Activated CD8-positive, alpha-beta T cell treated with anti-CD3 and anti-CD28 coated beads for 36 hours (primary cell): ENCODE measurements at regions not wholly inside any gene's neighbourhood (a gene's known extent, or its start where the extent isn't known, plus 50 kb on each side); places are given as distances from the start of the nearest gene placed in this dataset.

Experiments
- ATAC-seq: fragments of 200-7000 bp; cut with Tn5 transposase; one replicate; pipeline ENCODE4 v1.10.0; 2021; ENCODE audit warnings: mild to moderate bottlenecking, moderate library complexity
- CTCF ChIA-PET: fragments of 350-600 bp; sonication (Branson Sonifier 250); formaldehyde crosslinking; loops from one replicate; lab custom pipeline; 2021; ENCODE audit warnings: antibody characterized with exemption; lab: Charles Lee
- POLR2A ChIA-PET: fragments of 350-600 bp; sonication (Branson Sonifier 250); formaldehyde crosslinking; loops from one replicate; lab custom pipeline; 2021; ENCODE audit warnings: antibody characterized with exemption; lab: Charles Lee
- DNase-seq: peaks from one replicate; pipeline ENCODE4 v3.0.0-alpha.2; 2020
- H3K27ac Mint-ChIP-seq: one replicate; pipeline ENCODE4 v1.8.0; 2021; ENCODE audit warnings: mild to moderate bottlenecking, mixed read lengths
- H3K27me3 Mint-ChIP-seq: one replicate; pipeline ENCODE4 v1.8.0; 2021; ENCODE audit warnings: mixed read lengths
- H3K36me3 Mint-ChIP-seq: one replicate; pipeline ENCODE4 v1.8.0; 2021; ENCODE audit warnings: low read depth, mixed read lengths
- H3K4me1 Mint-ChIP-seq: one replicate; pipeline ENCODE4 v1.8.0; 2021; ENCODE audit warnings: low read depth, mixed read lengths
- H3K4me3 Mint-ChIP-seq: one replicate; pipeline ENCODE4 v1.8.0; 2021; ENCODE audit warnings: mild to moderate bottlenecking, moderate library complexity, mixed read lengths
- H3K9me3 Mint-ChIP-seq: one replicate; pipeline ENCODE4 v1.8.0; 2021; ENCODE audit warnings: mixed read lengths
- intact Hi-C: fragments of 100-400 bp; cut with micrococcal nuclease; formaldehyde crosslinking; loops from one replicate; pipeline ENCODE4 v1.10.0; 2022
- TF ChIP-seq, protein P1 (sequence below): fragments of 200-600 bp; IDR thresholded peaks from one replicate; pipeline ENCODE4 v1.8.0; 2022; ENCODE audit warnings: antibody characterized with exemption, mild to moderate bottlenecking

DNA sequence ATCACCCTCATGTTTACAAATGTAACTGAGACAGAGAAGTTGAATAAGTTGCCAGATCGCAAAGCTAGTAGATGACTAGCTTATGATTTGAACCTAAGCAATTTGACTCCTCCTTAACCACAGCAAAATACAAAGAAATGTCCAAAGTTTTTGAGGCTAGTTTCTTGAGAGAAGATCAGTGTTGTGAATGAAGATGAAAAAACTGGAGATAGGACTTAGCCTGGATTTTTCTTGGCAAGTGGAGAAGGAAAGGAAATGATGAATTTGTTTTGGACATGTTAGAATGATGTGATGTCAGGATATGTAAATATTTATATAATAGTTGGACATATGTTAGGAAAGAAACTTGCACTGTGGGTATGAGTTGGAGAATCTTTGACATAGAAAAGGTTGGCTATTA is 149.8 kb downstream of the LSMEM1 start:
- CTCF ChIA-PET = no interaction called here

DNA sequence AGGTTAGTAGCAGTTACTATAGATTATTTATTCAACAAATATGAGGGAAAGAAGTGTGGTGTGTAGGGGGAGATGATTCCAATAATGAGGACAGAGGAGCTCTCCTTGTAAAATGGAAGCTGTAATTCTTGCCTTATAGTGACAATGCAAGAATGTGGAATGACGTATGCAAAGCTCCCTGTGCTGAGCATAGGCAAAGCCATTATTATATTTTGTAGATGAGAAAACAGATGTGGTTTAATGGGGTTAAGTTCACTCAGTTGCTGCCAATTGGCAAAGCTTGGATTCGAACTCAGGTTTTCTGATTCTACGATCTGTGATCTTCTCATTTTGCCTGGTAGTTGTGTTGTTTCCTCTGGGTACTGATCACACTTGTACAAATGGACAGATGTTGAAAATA is 153.3 kb downstream of the LSMEM1 start:
- Mint-ChIP-seq H3K36me3 (no peaks in the 10 kb centered on the region), H3K27me3 (peaks cover 4% of the 10 kb centered on the region), H3K9me3 (no peaks in the 10 kb centered on the region), H3K4me1 (no peaks in the 10 kb centered on the region), H3K4me3 (no peak overlapping the region), H3K27ac (no peak overlapping the region)
- POLR2A ChIA-PET = no interaction called here
- ATAC-seq (no peak), DNase-seq (no peak)
- CTCF ChIA-PET = no interaction called here
- TF ChIP-seq, protein P1, sequence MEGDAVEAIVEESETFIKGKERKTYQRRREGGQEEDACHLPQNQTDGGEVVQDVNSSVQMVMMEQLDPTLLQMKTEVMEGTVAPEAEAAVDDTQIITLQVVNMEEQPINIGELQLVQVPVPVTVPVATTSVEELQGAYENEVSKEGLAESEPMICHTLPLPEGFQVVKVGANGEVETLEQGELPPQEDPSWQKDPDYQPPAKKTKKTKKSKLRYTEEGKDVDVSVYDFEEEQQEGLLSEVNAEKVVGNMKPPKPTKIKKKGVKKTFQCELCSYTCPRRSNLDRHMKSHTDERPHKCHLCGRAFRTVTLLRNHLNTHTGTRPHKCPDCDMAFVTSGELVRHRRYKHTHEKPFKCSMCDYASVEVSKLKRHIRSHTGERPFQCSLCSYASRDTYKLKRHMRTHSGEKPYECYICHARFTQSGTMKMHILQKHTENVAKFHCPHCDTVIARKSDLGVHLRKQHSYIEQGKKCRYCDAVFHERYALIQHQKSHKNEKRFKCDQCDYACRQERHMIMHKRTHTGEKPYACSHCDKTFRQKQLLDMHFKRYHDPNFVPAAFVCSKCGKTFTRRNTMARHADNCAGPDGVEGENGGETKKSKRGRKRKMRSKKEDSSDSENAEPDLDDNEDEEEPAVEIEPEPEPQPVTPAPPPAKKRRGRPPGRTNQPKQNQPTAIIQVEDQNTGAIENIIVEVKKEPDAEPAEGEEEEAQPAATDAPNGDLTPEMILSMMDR = no peak
- intact Hi-C loops = no loop called here

More for the DNA sequence above, 149.8 kb downstream of the LSMEM1 start:
- peaks cover 3% of the 10 kb centered on the region for H3K9me3 Mint-ChIP-seq
- H3K4me1 Mint-ChIP-seq = no peaks in the 10 kb centered on the region
- no peak overlapping the region for H3K27ac Mint-ChIP-seq
- H3K27me3 Mint-ChIP-seq = no peaks in the 10 kb centered on the region
- ATAC-seq = no peak
- POLR2A ChIA-PET = no interaction called here
- no peak overlapping the region for H3K4me3 Mint-ChIP-seq
- H3K36me3 Mint-ChIP-seq = no peaks in the 10 kb centered on the region
- TF ChIP-seq, protein P1 = no peak
- intact Hi-C loops = no loop called here
- DNase-seq = no peak

DNA sequence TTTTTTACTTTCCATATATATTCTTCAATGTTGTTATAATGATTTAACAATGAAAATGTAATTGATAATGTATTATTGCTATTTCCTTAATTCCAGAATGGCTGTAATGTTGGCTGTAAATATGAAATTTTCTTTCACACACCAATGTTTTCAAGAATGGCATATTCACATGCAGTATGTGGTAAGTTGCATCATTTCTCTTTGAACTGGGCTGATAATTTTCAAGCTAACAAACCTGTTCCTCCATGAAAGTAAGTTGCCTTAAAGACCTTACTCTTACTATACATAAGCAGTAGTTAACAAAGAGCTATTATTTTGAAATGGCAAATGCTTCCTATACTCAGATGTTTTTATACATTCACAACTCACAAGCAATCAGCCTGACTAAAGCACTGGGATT is 154.5 kb downstream of the TMEM168 start:
- ChIA-PET POLR2A (no interaction called here), CTCF (no interaction called here)
- no peaks in the 10 kb centered on the region for H3K9me3 Mint-ChIP-seq
- no peaks in the 10 kb centered on the region for H3K36me3 Mint-ChIP-seq
- peaks cover 4% of the 10 kb centered on the region for H3K27me3 Mint-ChIP-seq
- no peak for DNase-seq
- ATAC-seq = no peak
- TF ChIP-seq, protein P1 = no peak
- H3K27ac Mint-ChIP-seq = no peak overlapping the region
- intact Hi-C loops = no loop called here
- H3K4me1 Mint-ChIP-seq = no peaks in the 10 kb centered on the region
- H3K4me3 Mint-ChIP-seq = no peak overlapping the region

DNA sequence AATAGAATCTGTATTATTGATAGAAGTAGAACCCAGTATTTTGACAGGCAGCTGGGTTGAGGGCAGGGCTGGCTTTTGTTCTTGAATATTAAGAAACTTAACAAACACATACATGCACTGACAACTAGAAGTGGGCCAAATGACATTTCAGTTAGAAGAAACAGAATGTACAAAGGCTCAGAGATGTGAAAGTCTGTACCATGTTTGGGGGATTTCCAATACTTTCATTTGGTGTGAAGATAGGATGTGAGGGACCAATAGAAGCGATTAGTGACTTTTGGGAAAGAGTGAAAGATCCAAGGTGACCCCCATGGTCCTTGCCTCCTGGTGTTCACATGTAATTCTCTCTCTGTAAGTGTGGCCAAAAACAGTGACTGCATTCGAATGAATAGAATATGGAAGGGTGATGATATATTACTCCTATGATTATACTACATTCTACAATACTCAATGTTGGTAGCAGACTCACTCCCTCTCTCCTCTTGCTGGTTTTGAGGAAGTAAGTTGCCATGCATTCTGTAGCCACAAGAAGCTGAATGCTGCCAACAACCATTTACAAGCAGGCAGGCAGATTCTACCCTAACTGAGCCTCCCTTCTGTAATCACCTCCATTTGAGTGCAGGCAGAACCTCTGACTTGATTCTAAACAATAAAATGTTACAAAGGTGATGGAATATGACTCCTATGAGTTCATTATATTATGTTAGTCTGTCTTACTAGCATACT is 151.4 kb downstream of the TMEM168 start:
- intact Hi-C loops = no loop called here
- DNase-seq (no peak), ATAC-seq (no peak)
- Mint-ChIP-seq H3K9me3 (peaks cover 11% of the 10 kb centered on the region), H3K4me1 (no peaks in the 10 kb centered on the region), H3K27me3 (peaks cover 5% of the 10 kb centered on the region), H3K4me3 (no peak overlapping the region), H3K27ac (no peak overlapping the region), H3K36me3 (no peaks in the 10 kb centered on the region)
- CTCF ChIA-PET = no interaction called here
- TF ChIP-seq, protein P1 = no peak
- POLR2A ChIA-PET = no interaction called here

DNA sequence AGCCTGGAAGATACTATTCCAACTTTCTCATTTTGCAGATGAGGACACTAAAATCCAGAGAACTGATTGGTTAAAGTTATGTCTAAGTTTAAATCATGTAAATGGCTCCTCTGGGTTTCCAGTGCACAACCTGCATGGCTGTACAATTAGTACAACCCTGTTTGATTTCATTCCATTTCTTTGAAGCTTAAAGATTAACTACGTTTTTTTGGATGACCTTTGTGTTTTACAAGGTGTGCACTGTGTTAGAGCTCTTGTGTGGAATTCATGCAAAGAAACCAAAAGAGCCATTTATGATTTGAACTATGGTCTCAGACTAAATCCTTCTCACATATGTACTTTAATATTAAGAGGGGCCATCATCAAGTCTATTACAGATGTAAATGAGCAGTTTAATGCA is 149.5 kb downstream of the TMEM168 start:
- no peak for ATAC-seq
- Mint-ChIP-seq H3K9me3 (peaks cover 15% of the 10 kb centered on the region), H3K27ac (no peak overlapping the region), H3K27me3 (peaks cover 5% of the 10 kb centered on the region), H3K4me1 (no peaks in the 10 kb centered on the region), H3K4me3 (no peak overlapping the region), H3K36me3 (no peaks in the 10 kb centered on the region)
- intact Hi-C loops = no loop called here
- no peak for DNase-seq
- ChIA-PET CTCF (no interaction called here), POLR2A (no interaction called here)
- TF ChIP-seq, protein P1 = no peak
